Stimulated activated CD4-positive, alpha-beta T cell treated with anti-CD3 and anti-CD28 coated beads, Interleukin-1b, Interleukin-23, amount 100 ng/mL, for 1 hour (primary cell): ENCODE measurements at regions not wholly inside any gene's neighbourhood (a gene's known extent, or its start where the extent isn't known, plus 50 kb on each side); places are given as distances from the start of the nearest gene placed in this dataset.

Source experiments
- DNase-seq, 2 donors: peaks; one replicate each; pipeline ENCODE4 v3.0.0-alpha.2; 2020; ENCODE audit warnings: low read depth in 2 of 2

- no peak for DNase-seq
Observed at GRCh38 chr22:42180349-42180842, 49.8 kb upstream of the CYP2D6 start.
